Testis (tissue), 2 donors: ENCODE measurements at regions not wholly inside any gene's neighbourhood (a gene's known extent, or its start where the extent isn't known, plus 50 kb on each side); places are given as distances from the start of the nearest gene placed in this dataset.

ENCODE experiments used
- DNase-seq: peaks from one replicate; pipeline ENCODE4 v3.0.0-alpha.2; 2019
- H3K27ac ChIP-seq, 2 donors: fragments of 200-600 bp; sonication (generic); one replicate each; pipeline ENCODE4 v1.5.1; 2019
- H3K27me3 ChIP-seq: fragments of 200-600 bp; sonication (generic); one replicate; pipeline ENCODE4 v1.5.1; 2019
- H3K36me3 ChIP-seq: fragments of 200-600 bp; sonication (generic); one replicate; pipeline ENCODE4 v1.5.1; 2017; ENCODE audit warnings: low read depth; ENCODE audit errors: missing control alignments
- H3K4me1 ChIP-seq: fragments of 200-600 bp; sonication (generic); one replicate; pipeline ENCODE4 v1.5.1; 2019
- H3K4me3 ChIP-seq, 2 donors: fragments of 200-600 bp; sonication (generic); one replicate each; pipeline ENCODE4 v1.5.1; 2017 to 2019
- H3K9me3 ChIP-seq: fragments of 200-600 bp; sonication (generic); one replicate; pipeline ENCODE4 v1.5.1; 2017
- CTCF ChIP-seq, 3 experiments: fragments of 450-650 bp in 2 of 3; fragments of 200-600 bp in 1 of 3; sonication (generic) in 1 of 3; IDR thresholded peaks; one replicate each; pipeline ENCODE4 v1.5.1; 2016 to 2019; ENCODE audit warnings: antibody characterized with exemption in 3 of 3, mild to moderate bottlenecking in 2 of 3, moderate library complexity in 1 of 3
- POLR2A ChIP-seq: fragments of 450-650 bp; IDR thresholded peaks from one replicate; pipeline ENCODE4 v1.6.1; 2017; ENCODE audit warnings: antibody characterized with exemption, mild to moderate bottlenecking, moderate library complexity
- WGBS, 2 donors: methylation state at CpG; one replicate each; pipeline ENCODE4 v1.1.5; 2018; 5-methylcytosine and 5-hydroxymethylcytosine counted together
- intact Hi-C: fragments of 100-400 bp; cut with DNase I; formaldehyde crosslinking; loops from one replicate; pipeline ENCODE4 v1.15.1; 2023; ENCODE audit warnings: low total_unique reads

DNA sequence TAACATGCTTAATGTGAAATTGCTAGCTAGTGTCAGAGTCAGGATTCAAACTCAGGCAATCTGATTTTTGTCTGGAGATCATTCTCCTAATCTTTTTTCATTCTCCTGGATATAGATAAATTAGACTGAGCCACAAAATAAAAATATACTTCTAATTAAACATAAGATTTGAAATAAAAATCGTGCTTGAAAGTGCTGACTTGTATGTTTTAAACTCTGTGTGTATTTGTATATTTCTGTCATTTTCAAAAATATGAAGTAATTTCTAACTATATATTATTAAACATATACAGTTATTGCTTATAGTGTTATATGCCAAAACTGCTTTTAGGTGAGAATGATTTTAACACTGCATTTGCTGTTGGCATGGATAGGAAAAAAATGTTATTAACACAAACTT, 239.4 kb downstream of the KCNJ2 start:
- 84 to 91% methylated on average over 1 of the region's 1 CpG for whole genome bisulfite sequencing, 2 donors
- no peaks in the 10 kb centered on the region for H3K27me3 ChIP-seq
- intact Hi-C loops = no loop called here
- no peaks in the 10 kb centered on the region for H3K9me3 ChIP-seq
- DNase-seq = no peak
- H3K4me1 ChIP-seq = peaks cover 2% of the 10 kb centered on the region
- H3K27ac ChIP-seq = no peak overlapping the region
- TF ChIP-seq CTCF (IDR thresholded peaks at IDR 0.05) (no peak), POLR2A (no peak)
- no peak overlapping the region for H3K4me3 ChIP-seq
- no peaks in the 10 kb centered on the region for H3K36me3 ChIP-seq

GRCh38 chr17:70414300-70414699, 245.0 kb downstream of the KCNJ2 start:
- Histone ChIP-seq H3K9me3 (no peaks in the 10 kb centered on the region), H3K27ac (no peak overlapping the region), H3K36me3 (no peaks in the 10 kb centered on the region), H3K4me3 (no peak overlapping the region), H3K4me1 (no peaks in the 10 kb centered on the region), H3K27me3 (no peaks in the 10 kb centered on the region)
- no peak for DNase-seq
- intact Hi-C loops = no loop called here
- no peak for TF ChIP-seq CTCF (IDR thresholded peaks at IDR 0.05)
- no peak for TF ChIP-seq POLR2A
- 50 to 60% methylated on average over 3 of the region's 3 CpGs for WGBS, 2 donors

GRCh38 chr17:70420861-70421445, 251.6 kb downstream of the KCNJ2 start:
- no peak for DNase-seq
- intact Hi-C loops = no loop called here
- TF ChIP-seq CTCF (IDR thresholded peaks at IDR 0.05) (no peak), POLR2A (no peak)
- Histone ChIP-seq H3K4me1 (no peaks in the 10 kb centered on the region), H3K4me3 (no peak overlapping the region), H3K36me3 (no peaks in the 10 kb centered on the region), H3K27ac (no peak overlapping the region), H3K27me3 (no peaks in the 10 kb centered on the region), H3K9me3 (no peaks in the 10 kb centered on the region)
- WGBS, 2 donors = 95% methylated on average over 2 of the region's 2 CpGs

DNA sequence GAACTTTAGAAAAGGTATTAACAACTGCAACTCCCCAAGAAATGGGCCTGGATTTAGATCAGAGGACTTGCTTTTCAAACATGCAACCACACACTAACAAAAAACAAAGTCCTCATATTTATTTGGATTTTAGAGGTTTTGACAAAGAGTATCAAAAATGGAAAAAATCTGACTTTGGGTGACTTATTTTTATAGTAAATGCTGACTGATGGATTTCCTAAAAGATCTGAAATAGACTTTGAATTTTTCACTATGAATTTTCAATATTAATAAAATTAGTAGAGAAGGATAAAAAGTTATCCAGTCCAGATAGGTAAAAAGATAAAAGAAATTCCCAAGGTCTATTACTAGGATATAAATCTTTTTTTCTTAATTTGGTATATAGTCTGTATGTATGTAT, 253.5 kb downstream of the KCNJ2 start:
- intact Hi-C loops = no loop called here
- H3K4me3 ChIP-seq = no peak overlapping the region
- H3K4me1 ChIP-seq = no peaks in the 10 kb centered on the region
- no peak for DNase-seq
- no peaks in the 10 kb centered on the region for H3K36me3 ChIP-seq
- H3K9me3 ChIP-seq = no peaks in the 10 kb centered on the region
- no peak overlapping the region for H3K27ac ChIP-seq
- no peaks in the 10 kb centered on the region for H3K27me3 ChIP-seq
- TF ChIP-seq CTCF (IDR thresholded peaks at IDR 0.05) (no peak), POLR2A (no peak)

GRCh38 chr17:70423562-70423961, 254.2 kb downstream of the KCNJ2 start:
- no peak overlapping the region for H3K27ac ChIP-seq
- TF ChIP-seq POLR2A (no peak), CTCF (IDR thresholded peaks at IDR 0.05) (no peak)
- 73 to 76% methylated on average over 2 of the region's 2 CpGs for WGBS, 2 donors

More at GRCh38 chr17:70423562-70423961, 254.2 kb downstream of the KCNJ2 start:
- H3K4me1 ChIP-seq = no peaks in the 10 kb centered on the region
- no peak for DNase-seq
- H3K4me3 ChIP-seq = no peak overlapping the region
- H3K27me3 ChIP-seq = no peaks in the 10 kb centered on the region
- H3K36me3 ChIP-seq = no peaks in the 10 kb centered on the region
- intact Hi-C loops = no loop called here
- no peaks in the 10 kb centered on the region for H3K9me3 ChIP-seq
